Muscle layer of duodenum (tissue), 2 donors: ENCODE measurements at regions not wholly inside any gene's neighbourhood (a gene's known extent, or its start where the extent isn't known, plus 50 kb on each side); places are given as distances from the start of the nearest gene placed in this dataset.
"Not testable (repeated sequence)": the region's sequence is repeated elsewhere in the genome, so short reads cannot be mapped to it uniquely, and the experiment has no call there.

Experiments
- H3K27ac ChIP-seq: one replicate; pipeline ENCODE4 v1.7.0; 2013; ENCODE audit warnings: mild to moderate bottlenecking, low read length
- H3K27me3 ChIP-seq: one replicate; pipeline ENCODE4 v1.7.0; 2013; ENCODE audit warnings: low read depth, mild to moderate bottlenecking, control low read depth, low read length
- H3K36me3 ChIP-seq, 2 donors: one replicate each; pipeline ENCODE4 v1.7.0; 2013; ENCODE audit warnings: low read length in 2 of 2, control low read depth in 1 of 2, mild to moderate bottlenecking in 1 of 2; ENCODE audit not compliant: insufficient read depth in 2 of 2, control insufficient read depth in 1 of 2
- H3K4me1 ChIP-seq, 2 donors: one replicate each; pipeline ENCODE4 v1.7.0; 2013; ENCODE audit warnings: low read length in 2 of 2, mild to moderate bottlenecking in 2 of 2, control low read depth in 1 of 2, moderate library complexity in 1 of 2; ENCODE audit not compliant: insufficient read depth in 2 of 2, control insufficient read depth in 1 of 2
- H3K4me3 ChIP-seq, 2 donors: one replicate each; pipeline ENCODE4 v1.7.0; 2013; ENCODE audit warnings: low read length in 2 of 2, low read depth in 1 of 2, mild to moderate bottlenecking in 1 of 2
- H3K9me3 ChIP-seq, 2 donors: one replicate each; pipeline ENCODE4 v1.7.0; 2013; ENCODE audit warnings: low read length in 2 of 2, control low read depth in 1 of 2, mild to moderate bottlenecking in 1 of 2; ENCODE audit not compliant: control insufficient read depth in 1 of 2
- donor health status: healthy.

- H3K36me3 ChIP-seq: no peaks in the 10 kb centered on the region
- no peak overlapping the region for H3K4me3 ChIP-seq
- H3K27ac ChIP-seq: no peak overlapping the region
- H3K9me3 ChIP-seq: no peaks in the 10 kb centered on the region
- H3K4me1 ChIP-seq: no peaks in the 10 kb centered on the region
- no peaks in the 10 kb centered on the region for H3K27me3 ChIP-seq
Observed at GRCh38 chr10:84634636-84635035, 306.2 kb downstream of the CCSER2 start.

DNA sequence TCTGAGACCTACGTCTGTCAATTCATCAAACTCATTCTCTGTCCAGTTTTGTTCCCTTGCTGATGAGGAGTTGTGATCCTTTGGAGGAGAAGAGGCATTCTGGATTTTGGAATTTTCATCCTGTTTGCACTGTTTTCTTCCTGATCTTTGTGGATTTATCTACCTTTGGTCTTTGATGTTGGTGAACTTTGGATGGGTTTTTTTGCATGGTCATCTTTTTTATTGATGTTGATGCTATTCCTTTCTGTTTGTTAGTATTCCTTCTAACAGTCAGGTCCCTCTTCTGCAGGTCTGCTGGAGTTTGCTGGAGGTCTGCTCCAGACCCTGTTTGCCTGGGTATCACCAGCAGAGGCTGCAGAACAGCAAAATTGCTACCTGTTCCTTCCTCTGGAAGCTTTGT is 322.2 kb downstream of the CCSER2 start:
- not testable (repeated sequence) for H3K4me3 ChIP-seq, H3K27me3 ChIP-seq, H3K36me3 ChIP-seq, H3K9me3 ChIP-seq, H3K4me1 ChIP-seq, H3K27ac ChIP-seq

- H3K27ac ChIP-seq: no peak overlapping the region
- no peak overlapping the region for H3K4me3 ChIP-seq
- H3K27me3 ChIP-seq: no peaks in the 10 kb centered on the region
- no peaks in the 10 kb centered on the region for H3K4me1 ChIP-seq
- no peaks in the 10 kb centered on the region for H3K9me3 ChIP-seq
- H3K36me3 ChIP-seq: no peaks in the 10 kb centered on the region
Observed at GRCh38 chr10:84654671-84655070, 326.3 kb downstream of the CCSER2 start.

- Histone ChIP-seq H3K27ac (no peak overlapping the region), H3K9me3 (no peaks in the 10 kb centered on the region), H3K36me3 (no peaks in the 10 kb centered on the region), H3K27me3 (no peaks in the 10 kb centered on the region), H3K4me3 (no peak overlapping the region), H3K4me1 (no peaks in the 10 kb centered on the region)
Observed at GRCh38 chr10:84659027-84659426, 330.6 kb downstream of the CCSER2 start.

- Histone ChIP-seq H3K36me3 (no peaks in the 10 kb centered on the region), H3K27me3 (no peaks in the 10 kb centered on the region), H3K4me1 (no peaks in the 10 kb centered on the region), H3K27ac (no peak overlapping the region), H3K9me3 (no peaks in the 10 kb centered on the region), H3K4me3 (no peak overlapping the region)
Observed at GRCh38 chr10:84659497-84660439, 331.4 kb downstream of the CCSER2 start.

DNA sequence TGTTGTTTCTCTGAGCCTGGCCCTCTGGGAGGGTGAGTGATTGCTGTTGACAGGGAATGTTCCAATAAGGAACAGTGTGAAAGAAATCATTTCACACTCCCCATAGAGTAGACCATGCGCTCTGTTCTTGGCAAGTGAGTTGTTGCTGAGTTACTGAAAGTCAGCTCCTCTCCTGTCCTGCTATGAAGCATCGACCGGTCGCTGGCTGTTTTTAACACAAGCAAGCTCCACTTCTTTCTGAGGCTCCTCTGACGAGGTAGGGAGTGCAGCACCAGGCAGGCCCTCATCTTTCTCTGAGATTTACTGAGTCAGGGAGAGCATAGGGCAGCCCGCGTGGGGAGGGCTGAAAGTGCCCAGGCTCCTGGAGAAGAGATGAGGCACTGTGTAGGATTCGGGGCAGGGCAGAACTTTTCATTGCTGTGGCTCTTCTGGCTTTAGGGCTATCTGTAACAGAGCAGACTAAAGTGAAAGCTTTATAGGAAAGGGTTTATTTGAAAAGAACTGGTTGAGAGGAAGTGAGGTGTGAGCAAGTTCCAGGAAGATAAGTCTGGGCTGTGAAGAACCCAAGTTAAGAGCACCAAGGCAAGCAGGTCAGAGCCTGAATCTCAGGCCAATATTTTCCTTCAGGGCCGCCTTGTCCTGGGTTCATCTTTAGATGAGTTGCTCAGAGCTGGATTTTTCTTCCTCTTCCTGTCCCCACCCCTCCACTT is 332.2 kb downstream of the CCSER2 start:
- Histone ChIP-seq H3K9me3 (no peaks in the 10 kb centered on the region), H3K27ac (no peak overlapping the region), H3K4me1 (no peaks in the 10 kb centered on the region), H3K36me3 (no peaks in the 10 kb centered on the region), H3K27me3 (no peaks in the 10 kb centered on the region), H3K4me3 (no peak overlapping the region)

DNA sequence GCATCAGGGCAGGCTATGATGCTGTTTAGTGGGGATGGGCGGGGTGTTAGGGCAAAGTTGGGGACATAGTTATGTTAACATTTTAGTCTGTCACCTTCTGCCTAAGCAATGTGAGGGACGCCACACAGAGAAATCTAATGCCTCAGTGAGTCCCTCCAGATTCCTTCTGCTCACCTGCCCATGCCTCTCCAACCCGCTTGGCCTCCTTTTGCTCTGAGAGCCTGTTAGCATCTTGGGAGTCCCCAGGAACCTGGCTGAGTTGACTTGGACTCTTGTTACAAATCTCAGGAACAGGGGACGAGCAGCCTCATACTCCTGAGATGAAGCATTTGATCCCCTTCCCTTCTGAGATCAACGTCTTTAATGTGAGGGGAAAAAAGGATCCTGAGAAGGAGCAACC is 336.8 kb downstream of the CCSER2 start:
- no peaks in the 10 kb centered on the region for H3K36me3 ChIP-seq
- no peaks in the 10 kb centered on the region for H3K4me1 ChIP-seq
- no peaks in the 10 kb centered on the region for H3K9me3 ChIP-seq
- no peak overlapping the region for H3K27ac ChIP-seq
- H3K27me3 ChIP-seq: no peaks in the 10 kb centered on the region
- H3K4me3 ChIP-seq: no peak overlapping the region

DNA sequence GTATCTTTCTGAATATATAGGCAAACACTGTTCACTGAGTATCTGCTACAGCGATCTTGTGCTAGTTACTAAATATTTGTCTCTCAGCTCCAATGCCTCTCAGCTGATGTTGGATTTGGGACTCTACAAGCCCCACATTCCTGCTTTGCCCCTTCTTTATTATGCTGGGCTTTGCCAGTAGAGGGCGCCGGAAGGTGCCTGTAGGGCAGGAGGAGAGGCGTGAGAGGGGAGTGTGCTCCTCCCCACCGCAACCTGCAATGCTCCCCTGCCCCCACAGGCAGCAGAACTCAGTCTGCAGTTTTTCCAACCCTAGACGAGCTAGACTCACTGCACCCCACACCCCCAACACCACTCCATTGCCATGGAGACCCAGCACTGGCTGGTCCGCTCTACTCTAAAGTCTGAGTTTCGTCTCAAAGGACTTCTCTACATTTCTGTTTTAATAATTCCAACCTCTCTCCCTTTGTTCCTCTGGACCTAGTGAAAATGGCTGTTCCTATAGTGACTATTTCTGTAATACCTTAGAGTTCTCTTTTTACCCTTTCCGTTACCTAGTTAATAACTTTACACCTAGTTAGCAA is 337.6 kb downstream of the CCSER2 start:
- H3K27ac ChIP-seq: no peak overlapping the region
- no peaks in the 10 kb centered on the region for H3K27me3 ChIP-seq
- H3K4me1 ChIP-seq: no peaks in the 10 kb centered on the region
- H3K4me3 ChIP-seq: no peak overlapping the region
- H3K36me3 ChIP-seq: no peaks in the 10 kb centered on the region
- H3K9me3 ChIP-seq: no peaks in the 10 kb centered on the region

DNA sequence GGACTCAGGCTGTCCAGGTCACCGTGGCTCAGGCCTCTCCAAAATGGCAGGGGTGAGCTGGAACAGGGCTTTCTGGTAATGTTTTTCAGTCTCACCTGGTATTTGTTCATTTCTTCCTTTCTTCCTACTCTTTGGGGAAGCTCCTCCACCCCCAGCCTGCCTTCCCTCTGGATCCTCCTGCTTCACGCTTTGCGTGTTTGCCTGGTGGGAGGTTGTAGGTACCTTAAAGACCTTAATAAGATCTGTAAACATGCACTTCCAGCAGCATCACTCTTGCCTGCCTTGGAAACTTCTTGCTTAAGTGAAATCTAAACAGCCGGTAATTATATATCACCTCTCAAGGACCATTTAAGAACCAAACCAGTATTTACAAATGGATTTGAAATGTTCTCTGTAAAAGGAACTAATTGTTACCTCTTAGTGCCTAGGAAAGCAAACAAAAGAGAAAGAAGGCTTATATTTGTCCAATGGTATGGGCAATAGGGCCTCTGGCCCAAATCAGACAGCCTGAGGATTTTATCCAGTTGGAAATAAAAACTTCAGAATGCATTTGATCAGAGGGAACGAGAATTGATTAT is 339.9 kb downstream of the CCSER2 start:
- Histone ChIP-seq H3K27me3 (no peaks in the 10 kb centered on the region), H3K9me3 (no peaks in the 10 kb centered on the region), H3K27ac (no peak overlapping the region), H3K4me1 (no peaks in the 10 kb centered on the region), H3K4me3 (no peak overlapping the region), H3K36me3 (no peaks in the 10 kb centered on the region)

GRCh38 chr10:84675060-84675459 is 346.7 kb downstream of the CCSER2 start:
- H3K9me3 ChIP-seq: no peaks in the 10 kb centered on the region
- H3K36me3 ChIP-seq: no peaks in the 10 kb centered on the region
- no peaks in the 10 kb centered on the region for H3K27me3 ChIP-seq
- H3K27ac ChIP-seq: no peak overlapping the region
- H3K4me1 ChIP-seq: no peaks in the 10 kb centered on the region
- no peak overlapping the region for H3K4me3 ChIP-seq

GRCh38 chr10:84676536-84676935 is 348.1 kb downstream of the CCSER2 start:
- Histone ChIP-seq H3K9me3 (no peaks in the 10 kb centered on the region), H3K27ac (no peak overlapping the region), H3K27me3 (no peaks in the 10 kb centered on the region), H3K4me3 (no peak overlapping the region), H3K36me3 (no peaks in the 10 kb centered on the region), H3K4me1 (no peaks in the 10 kb centered on the region)
